ENCODE measurements at regions not wholly inside any gene's neighbourhood (a gene's known extent, or its start where the extent isn't known, plus 50 kb on each side); places are given as distances from the start of the nearest gene placed in this dataset.

DNA sequence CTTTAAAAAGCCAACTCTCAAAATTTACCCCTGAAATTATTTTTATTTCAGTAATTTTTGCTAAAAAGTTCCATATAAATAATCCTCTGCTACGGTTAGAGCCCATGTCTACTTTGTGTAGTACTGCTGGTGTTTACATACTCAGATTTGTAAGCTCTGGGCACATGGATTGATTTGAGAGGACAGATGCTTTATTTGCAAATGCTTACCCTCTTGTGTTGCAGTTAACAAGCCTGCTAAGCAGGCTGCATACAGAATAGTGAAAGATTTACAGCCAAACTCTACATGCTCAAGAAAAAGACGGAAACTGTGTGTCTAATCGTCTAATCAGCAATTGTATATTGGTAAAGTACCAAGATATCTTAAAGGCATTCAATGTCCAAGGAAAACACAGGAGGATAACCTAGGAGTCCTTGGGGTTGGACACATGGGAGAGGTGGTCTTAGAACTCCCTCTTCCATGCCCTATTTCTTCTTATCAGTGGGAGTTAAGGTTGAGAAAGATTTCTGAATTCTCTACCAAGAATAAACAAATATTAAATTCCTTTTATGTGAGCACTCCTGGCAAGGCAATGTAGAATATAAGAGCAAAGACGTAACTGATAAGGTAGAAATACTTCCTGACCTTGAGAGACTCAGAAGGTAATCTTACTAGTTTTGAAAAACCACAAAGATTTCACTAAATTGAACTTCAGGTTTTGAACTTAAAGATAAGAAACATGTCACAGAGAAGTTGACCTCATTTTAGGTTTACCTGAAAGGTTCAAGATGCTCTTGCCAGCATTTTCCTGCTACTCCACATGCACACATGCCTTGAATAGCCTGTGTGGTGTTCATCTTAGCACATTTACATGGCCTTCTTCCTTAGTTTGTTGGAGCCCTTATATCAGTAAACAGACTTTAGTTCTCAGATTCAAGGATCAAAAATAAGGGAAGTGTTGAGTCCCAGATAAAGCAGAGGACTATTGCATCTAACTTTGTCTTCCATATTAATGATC is 1216.5 kb downstream of the SORCS3 start:
- Histone ChIP-seq H3K9me3 (ENCODE audit: low read length) (no peaks in the 10 kb centered on the region), H3K4me3 (ENCODE audit: low read depth in 1 of 2, low read length in 2 of 2) (no peak overlapping the region), H3K27me3 (ENCODE audit: control insufficient read depth in 1 of 2, insufficient read depth in 2 of 2, low read length in 2 of 2) (no peaks in the 10 kb centered on the region), H3K9ac (ENCODE audit: low read length) (no peak overlapping the region), H3K4me1 (ENCODE audit: insufficient read depth, low read length) (no peaks in the 10 kb centered on the region), H3K27ac (ENCODE audit: low read depth, low read length) (no peak overlapping the region), H3K36me3 (ENCODE audit: insufficient read depth, low read length) (no peaks in the 10 kb centered on the region)

- no peaks in the 10 kb centered on the region for H3K9me3 ChIP-seq (ENCODE audit: low read length)
- no peaks in the 10 kb centered on the region for H3K27me3 ChIP-seq (ENCODE audit: control insufficient read depth in 1 of 2, insufficient read depth in 2 of 2, low read length in 2 of 2)
- H3K36me3 ChIP-seq (ENCODE audit: insufficient read depth, low read length) = no peaks in the 10 kb centered on the region
- no peak overlapping the region for H3K27ac ChIP-seq (ENCODE audit: low read depth, low read length)
- no peak overlapping the region for H3K4me3 ChIP-seq (ENCODE audit: low read depth in 1 of 2, low read length in 2 of 2)
- no peaks in the 10 kb centered on the region for H3K4me1 ChIP-seq (ENCODE audit: insufficient read depth, low read length)
- H3K9ac ChIP-seq (ENCODE audit: low read length) = no peak overlapping the region
Observed at GRCh38 chr10:105855791-105856190, 1214.7 kb downstream of the SORCS3 start.

GRCh38 chr10:105844676-105845570 is 1203.8 kb downstream of the SORCS3 start:
- H3K36me3 ChIP-seq (ENCODE audit: insufficient read depth, low read length) = no peaks in the 10 kb centered on the region
- no peaks in the 10 kb centered on the region for H3K27me3 ChIP-seq (ENCODE audit: control insufficient read depth in 1 of 2, insufficient read depth in 2 of 2, low read length in 2 of 2)
- no peak overlapping the region for H3K9ac ChIP-seq (ENCODE audit: low read length)
- H3K9me3 ChIP-seq (ENCODE audit: low read length) = no peaks in the 10 kb centered on the region
- H3K27ac ChIP-seq (ENCODE audit: low read depth, low read length) = no peak overlapping the region
- H3K4me3 ChIP-seq (ENCODE audit: low read depth in 1 of 2, low read length in 2 of 2) = no peak overlapping the region
- no peaks in the 10 kb centered on the region for H3K4me1 ChIP-seq (ENCODE audit: insufficient read depth, low read length)

DNA sequence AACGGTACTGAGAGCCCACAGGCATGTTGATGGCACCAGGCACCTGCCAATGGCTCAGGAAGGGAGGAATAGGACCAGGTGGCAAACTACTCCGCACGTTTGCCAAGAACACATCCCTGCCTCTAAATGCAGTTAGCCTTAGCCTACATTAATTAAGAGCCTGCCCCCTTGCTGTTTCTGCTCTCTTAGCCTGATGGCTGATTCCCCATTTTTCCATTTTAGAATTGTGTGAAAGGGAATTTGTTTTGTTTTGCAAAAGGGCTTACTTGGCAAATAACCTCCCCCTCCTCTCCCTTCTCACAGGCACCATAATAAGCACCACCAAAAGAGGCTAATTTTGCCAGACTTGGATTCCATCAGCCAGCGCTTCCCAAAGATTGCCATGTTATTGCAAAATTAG is 1203.2 kb downstream of the SORCS3 start:
- Histone ChIP-seq H3K4me3 (ENCODE audit: low read depth in 1 of 2, low read length in 2 of 2) (no peak overlapping the region), H3K27me3 (ENCODE audit: control insufficient read depth in 1 of 2, insufficient read depth in 2 of 2, low read length in 2 of 2) (no peaks in the 10 kb centered on the region), H3K9ac (ENCODE audit: low read length) (no peak overlapping the region), H3K4me1 (ENCODE audit: insufficient read depth, low read length) (no peaks in the 10 kb centered on the region), H3K27ac (ENCODE audit: low read depth, low read length) (no peak overlapping the region), H3K36me3 (ENCODE audit: insufficient read depth, low read length) (no peaks in the 10 kb centered on the region), H3K9me3 (ENCODE audit: low read length) (no peaks in the 10 kb centered on the region)

DNA sequence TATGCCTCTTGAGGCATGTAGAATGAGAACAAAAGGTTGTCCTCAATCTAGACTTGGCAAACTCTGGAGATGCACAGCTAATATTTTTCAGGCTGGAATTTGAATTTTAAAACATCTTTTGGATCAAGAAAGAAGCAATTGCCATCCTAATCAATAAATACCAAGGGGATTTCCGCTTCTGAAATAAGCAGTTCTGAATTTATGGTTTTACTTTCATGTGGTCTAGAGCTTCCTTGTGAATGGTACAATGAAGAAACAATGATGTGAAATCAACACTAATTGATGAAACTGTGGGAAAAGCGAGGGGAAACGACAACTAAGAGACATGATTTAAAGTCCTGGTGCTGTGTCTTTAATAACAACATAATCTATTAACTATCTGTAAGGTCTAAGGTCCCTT is 1202.7 kb downstream of the SORCS3 start:
- Histone ChIP-seq H3K9ac (ENCODE audit: low read length) (no peak overlapping the region), H3K27me3 (ENCODE audit: control insufficient read depth in 1 of 2, insufficient read depth in 2 of 2, low read length in 2 of 2) (no peaks in the 10 kb centered on the region), H3K9me3 (ENCODE audit: low read length) (no peaks in the 10 kb centered on the region), H3K27ac (ENCODE audit: low read depth, low read length) (no peak overlapping the region), H3K36me3 (ENCODE audit: insufficient read depth, low read length) (no peaks in the 10 kb centered on the region), H3K4me3 (ENCODE audit: low read depth in 1 of 2, low read length in 2 of 2) (no peak overlapping the region), H3K4me1 (ENCODE audit: insufficient read depth, low read length) (no peaks in the 10 kb centered on the region)

DNA sequence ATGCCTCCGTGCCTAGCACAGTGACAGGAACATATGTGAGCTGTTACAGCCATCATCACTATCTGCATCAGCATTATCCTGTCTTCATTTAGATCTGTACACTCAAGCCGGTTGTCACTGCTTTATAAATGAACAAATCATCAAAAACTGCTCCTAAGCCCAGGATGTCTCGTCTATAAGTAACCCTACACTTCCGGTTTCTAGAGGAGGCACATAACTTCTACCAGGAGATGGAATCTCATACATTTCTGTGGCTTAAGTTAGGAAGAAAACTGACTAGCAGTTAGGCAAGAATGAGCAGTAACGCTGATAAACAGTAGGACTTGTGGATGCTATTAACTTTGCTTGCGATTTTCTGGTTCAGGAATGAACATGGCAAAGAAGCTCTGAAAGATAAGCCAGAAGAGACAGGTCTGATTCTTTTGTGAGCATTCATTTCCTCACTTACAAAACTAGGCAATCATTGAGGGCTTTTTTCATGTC is 1199.2 kb downstream of the SORCS3 start:
- no peaks in the 10 kb centered on the region for H3K36me3 ChIP-seq (ENCODE audit: insufficient read depth, low read length)
- H3K27me3 ChIP-seq (ENCODE audit: control insufficient read depth in 1 of 2, insufficient read depth in 2 of 2, low read length in 2 of 2) = no peaks in the 10 kb centered on the region
- no peaks in the 10 kb centered on the region for H3K9me3 ChIP-seq (ENCODE audit: low read length)
- no peak overlapping the region for H3K4me3 ChIP-seq (ENCODE audit: low read depth in 1 of 2, low read length in 2 of 2)
- no peak overlapping the region for H3K27ac ChIP-seq (ENCODE audit: low read depth, low read length)
- H3K9ac ChIP-seq (ENCODE audit: low read length) = no peak overlapping the region
- no peaks in the 10 kb centered on the region for H3K4me1 ChIP-seq (ENCODE audit: insufficient read depth, low read length)

DNA sequence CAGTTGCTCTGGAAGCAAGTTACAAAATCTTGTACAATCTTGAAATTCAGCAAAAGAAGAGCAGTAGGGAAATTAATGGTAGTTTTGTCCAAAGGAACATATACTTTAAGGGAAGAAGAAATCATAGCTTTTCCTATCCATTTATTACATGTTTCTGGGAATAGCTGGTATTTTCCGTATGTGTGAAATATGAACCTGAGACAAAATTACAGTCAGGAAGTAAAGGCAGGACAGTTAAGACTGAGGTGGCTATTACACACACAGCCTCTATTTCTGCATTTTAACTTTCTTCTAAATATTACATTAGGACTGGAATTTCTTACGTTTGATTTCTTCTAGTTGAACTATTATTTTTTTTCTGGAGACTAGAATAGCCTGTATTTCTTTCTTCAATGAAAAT is 1197.3 kb downstream of the SORCS3 start:
- Histone ChIP-seq H3K36me3 (ENCODE audit: insufficient read depth, low read length) (no peaks in the 10 kb centered on the region), H3K27me3 (ENCODE audit: control insufficient read depth in 1 of 2, insufficient read depth in 2 of 2, low read length in 2 of 2) (no peaks in the 10 kb centered on the region), H3K9me3 (ENCODE audit: low read length) (no peaks in the 10 kb centered on the region), H3K9ac (ENCODE audit: low read length) (no peak overlapping the region), H3K4me3 (ENCODE audit: low read depth in 1 of 2, low read length in 2 of 2) (peak overlapping the region in 1 of 2 donors; percentile 42), H3K27ac (ENCODE audit: low read depth, low read length) (no peak overlapping the region), H3K4me1 (ENCODE audit: insufficient read depth, low read length) (no peaks in the 10 kb centered on the region)

DNA sequence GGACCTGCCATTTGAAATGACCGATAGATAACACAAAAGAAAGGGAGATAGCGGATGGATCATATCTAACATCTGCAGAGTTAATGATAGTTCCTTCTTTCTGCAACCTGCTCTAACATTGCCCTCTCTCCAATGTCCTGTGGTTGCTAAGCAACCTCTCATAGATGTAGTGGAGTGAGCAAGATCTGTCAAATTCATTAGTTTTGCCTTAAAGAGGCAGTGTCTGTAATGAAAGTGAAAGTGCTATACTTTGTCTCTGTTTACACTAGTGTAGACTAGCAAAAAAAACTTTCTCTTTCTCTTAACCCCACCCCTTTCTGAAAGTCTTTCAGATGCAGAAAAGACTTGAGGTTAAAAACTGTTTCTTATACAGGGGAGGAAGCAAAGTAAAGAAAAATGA is 1196.9 kb downstream of the SORCS3 start:
- Histone ChIP-seq H3K4me1 (ENCODE audit: insufficient read depth, low read length) (no peaks in the 10 kb centered on the region), H3K27ac (ENCODE audit: low read depth, low read length) (no peak overlapping the region), H3K9me3 (ENCODE audit: low read length) (no peaks in the 10 kb centered on the region), H3K36me3 (ENCODE audit: insufficient read depth, low read length) (no peaks in the 10 kb centered on the region), H3K4me3 (ENCODE audit: low read depth in 1 of 2, low read length in 2 of 2) (peak overlapping the region; percentile 7 to 42), H3K9ac (ENCODE audit: low read length) (no peak overlapping the region), H3K27me3 (ENCODE audit: control insufficient read depth in 1 of 2, insufficient read depth in 2 of 2, low read length in 2 of 2) (no peaks in the 10 kb centered on the region)

DNA sequence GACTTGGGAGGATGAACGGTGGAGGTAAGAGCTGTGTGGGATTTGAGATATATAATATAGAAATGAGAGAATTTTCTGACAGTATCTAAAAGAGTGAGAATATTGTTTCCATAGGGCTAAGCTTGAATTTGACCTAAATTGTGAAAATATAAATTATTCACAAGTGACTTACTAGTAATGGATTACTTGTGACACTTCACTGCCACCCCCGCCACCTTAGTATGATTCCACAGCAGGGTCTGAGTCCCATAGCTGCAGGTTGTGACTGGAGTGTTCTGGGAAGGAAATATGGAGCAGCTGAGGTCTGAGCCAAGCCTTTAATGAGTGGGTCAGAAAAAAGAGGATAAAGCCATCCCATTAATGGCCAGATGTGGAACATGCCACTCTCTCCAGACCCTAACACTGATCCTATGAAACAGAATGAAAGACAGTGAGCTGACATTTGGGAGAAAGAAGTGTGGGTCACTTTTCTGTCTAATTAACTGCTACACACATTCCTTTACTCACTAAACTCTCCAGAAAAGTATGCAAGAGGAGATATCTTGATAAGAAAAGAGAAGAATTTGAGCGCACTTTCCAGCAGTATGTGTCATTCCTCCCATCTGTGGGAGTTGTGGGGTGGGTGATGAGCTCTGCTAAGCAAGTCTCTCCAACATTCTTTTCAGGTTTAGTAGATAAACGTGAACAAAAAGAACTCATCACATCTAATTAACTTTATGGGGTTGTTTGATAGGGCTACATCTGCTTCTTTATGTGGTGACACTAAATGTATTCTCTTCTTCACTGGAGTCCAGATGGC is 1193.4 kb downstream of the SORCS3 start:
- Histone ChIP-seq H3K27ac (ENCODE audit: low read depth, low read length) (no peak overlapping the region), H3K4me3 (ENCODE audit: low read depth in 1 of 2, low read length in 2 of 2) (no peak overlapping the region), H3K9ac (ENCODE audit: low read length) (no peak overlapping the region), H3K9me3 (ENCODE audit: low read length) (no peaks in the 10 kb centered on the region), H3K27me3 (ENCODE audit: control insufficient read depth in 1 of 2, insufficient read depth in 2 of 2, low read length in 2 of 2) (no peaks in the 10 kb centered on the region), H3K4me1 (ENCODE audit: insufficient read depth, low read length) (no peaks in the 10 kb centered on the region), H3K36me3 (ENCODE audit: insufficient read depth, low read length) (no peaks in the 10 kb centered on the region)

GRCh38 chr10:105827133-105827532 is 1186.0 kb downstream of the SORCS3 start:
- Histone ChIP-seq H3K27ac (ENCODE audit: low read depth, low read length) (no peak overlapping the region), H3K4me3 (ENCODE audit: low read depth in 1 of 2, low read length in 2 of 2) (no peak overlapping the region), H3K9me3 (ENCODE audit: low read length) (no peaks in the 10 kb centered on the region), H3K36me3 (ENCODE audit: insufficient read depth, low read length) (no peaks in the 10 kb centered on the region), H3K9ac (ENCODE audit: low read length) (no peak overlapping the region), H3K4me1 (ENCODE audit: insufficient read depth, low read length) (no peaks in the 10 kb centered on the region), H3K27me3 (ENCODE audit: control insufficient read depth in 1 of 2, insufficient read depth in 2 of 2, low read length in 2 of 2) (no peaks in the 10 kb centered on the region)
